ENCODE measurements at regions not wholly inside any gene's neighbourhood (a gene's known extent, or its start where the extent isn't known, plus 50 kb on each side); places are given as distances from the start of the nearest gene placed in this dataset.
A peak's percentile ranks its signal among the peaks of the same experiment; 100 is the strongest.

GRCh38 chr6:48031711-48032110 lies 79.3 kb downstream of the PTCHD4 start:
- Histone ChIP-seq H3K36me3 (no peaks in the 10 kb centered on the region), H3K27ac (no peak overlapping the region), H3K27me3 (ENCODE audit: insufficient read depth, low read depth, severe bottlenecking) (no peaks in the 10 kb centered on the region), H3K9me3 (ENCODE audit: severe bottlenecking) (no peaks in the 10 kb centered on the region), H3K4me3 (ENCODE audit: low read depth, low read length) (no peak overlapping the region)
- DNase-seq = no peak
- no peak for TF ChIP-seq CTCF (IDR thresholded peaks at IDR 0.05; ENCODE audit: low read depth, low read length)

DNA sequence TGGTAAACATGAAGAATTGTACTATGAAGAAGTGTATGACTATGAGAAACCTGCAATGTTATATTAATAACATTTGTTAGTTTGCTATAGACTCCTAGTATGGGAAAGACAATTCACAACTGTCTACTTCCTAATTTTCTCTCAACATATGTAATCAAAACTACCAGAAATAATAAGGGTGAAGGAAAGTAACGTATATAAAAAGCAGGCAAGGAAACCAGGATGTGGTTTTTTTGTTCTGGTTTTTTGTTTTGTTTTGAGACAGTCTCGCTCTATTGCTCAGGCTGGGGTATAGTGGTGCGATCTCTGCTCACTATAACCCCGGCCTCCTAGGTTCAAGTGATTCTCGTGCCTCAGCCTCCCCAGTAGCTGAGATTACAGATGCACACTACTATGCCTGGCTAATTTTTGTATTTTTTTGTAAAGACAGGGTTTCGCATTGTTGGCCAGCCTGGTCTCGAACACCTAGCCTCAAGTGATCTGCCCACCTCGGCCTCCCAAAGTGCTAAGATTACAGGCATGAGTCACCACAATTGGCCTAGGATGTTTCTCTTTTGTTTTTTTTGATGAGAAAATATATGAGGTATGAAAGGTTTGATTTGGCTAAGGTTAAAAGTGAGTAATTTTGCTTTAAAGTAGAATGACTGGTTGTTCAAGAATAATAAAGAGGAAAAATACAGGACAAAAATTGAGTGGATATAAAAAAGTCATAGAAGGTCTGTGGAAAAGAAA lies 83.1 kb downstream of the PTCHD4 start:
- H3K27ac ChIP-seq = no peak overlapping the region
- DNase-seq = no peak
- H3K4me3 ChIP-seq (ENCODE audit: low read depth, low read length) = no peak overlapping the region
- no peaks in the 10 kb centered on the region for H3K9me3 ChIP-seq (ENCODE audit: severe bottlenecking)
- TF ChIP-seq CTCF (IDR thresholded peaks at IDR 0.05; ENCODE audit: low read depth, low read length) = no peak
- H3K27me3 ChIP-seq (ENCODE audit: insufficient read depth, low read depth, severe bottlenecking) = no peaks in the 10 kb centered on the region
- no peaks in the 10 kb centered on the region for H3K36me3 ChIP-seq

- H3K27ac ChIP-seq = no peak overlapping the region
- DNase-seq = no peak
- H3K27me3 ChIP-seq (ENCODE audit: insufficient read depth, low read depth, severe bottlenecking) = no peaks in the 10 kb centered on the region
- no peak overlapping the region for H3K4me3 ChIP-seq (ENCODE audit: low read depth, low read length)
- TF ChIP-seq CTCF (IDR thresholded peaks at IDR 0.05; ENCODE audit: low read depth, low read length) = no peak
- H3K9me3 ChIP-seq (ENCODE audit: severe bottlenecking) = no peaks in the 10 kb centered on the region
- no peaks in the 10 kb centered on the region for H3K36me3 ChIP-seq
These were observed 86.0 kb downstream of the PTCHD4 start for GRCh38 chr6:48024956-48025355.

DNA sequence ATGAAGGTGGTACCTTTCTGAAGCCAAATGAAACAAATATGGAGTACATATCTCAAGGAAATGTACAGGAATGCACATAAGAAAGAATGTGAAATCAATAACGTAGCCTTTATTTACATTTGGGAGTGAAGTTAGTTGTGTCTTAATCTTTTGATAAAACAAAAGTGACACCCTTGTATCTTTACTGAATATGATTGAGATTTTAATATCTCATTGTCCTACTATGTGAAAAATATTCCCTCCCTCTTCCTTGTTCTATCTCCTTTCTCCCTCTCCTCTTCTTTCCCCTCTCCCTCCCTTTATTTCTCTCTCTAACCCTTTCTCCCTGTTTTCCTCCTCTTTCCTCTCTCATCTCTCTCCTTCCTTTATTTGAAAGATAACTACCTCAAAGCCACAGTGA lies 89.1 kb downstream of the PTCHD4 start:
- H3K27me3 ChIP-seq (ENCODE audit: insufficient read depth, low read depth, severe bottlenecking) = no peaks in the 10 kb centered on the region
- no peak for TF ChIP-seq CTCF (IDR thresholded peaks at IDR 0.05; ENCODE audit: low read depth, low read length)
- H3K4me3 ChIP-seq (ENCODE audit: low read depth, low read length) = no peak overlapping the region

DNA sequence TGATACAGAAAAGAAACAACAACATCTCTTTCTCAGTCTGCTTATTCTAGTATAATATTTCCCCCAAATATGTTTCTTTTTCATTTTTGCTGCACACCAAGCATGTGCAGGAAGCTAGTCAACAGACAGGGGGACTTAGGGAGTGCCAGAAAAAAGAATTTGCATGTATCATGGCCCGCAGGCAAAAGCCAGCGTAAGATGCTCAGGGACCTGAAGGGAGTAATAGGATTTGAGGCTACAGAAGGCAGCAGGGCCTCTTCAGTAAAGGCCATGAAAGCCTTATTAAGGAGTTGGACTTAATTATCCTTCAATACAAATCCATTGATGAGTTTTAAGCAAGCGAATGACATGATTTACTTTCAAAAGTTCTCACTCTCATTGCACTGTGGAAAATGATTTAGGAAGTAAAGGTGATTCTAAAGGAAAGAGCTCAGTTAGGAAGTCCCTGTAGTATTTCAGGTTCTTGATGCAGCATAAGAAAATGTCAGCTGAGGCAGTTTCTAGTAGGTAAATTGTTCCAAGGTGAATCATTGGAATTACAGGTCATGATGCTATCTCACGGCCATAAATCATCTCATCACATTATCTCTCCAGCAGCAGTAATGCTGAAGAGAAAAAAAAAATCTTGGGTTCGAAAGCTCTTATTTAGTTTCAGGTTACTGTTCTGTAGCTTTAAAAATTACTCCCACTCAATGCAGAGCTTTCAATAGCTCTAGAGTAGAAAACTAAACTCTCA lies 94.8 kb downstream of the PTCHD4 start:
- DNase-seq = peak; percentile 63
- no peak overlapping the region for H3K27ac ChIP-seq
- no peak for TF ChIP-seq CTCF (IDR thresholded peaks at IDR 0.05; ENCODE audit: low read depth, low read length)

More for the DNA sequence above, 89.1 kb downstream of the PTCHD4 start:
- Histone ChIP-seq H3K27ac (no peak overlapping the region), H3K36me3 (no peaks in the 10 kb centered on the region), H3K9me3 (ENCODE audit: severe bottlenecking) (no peaks in the 10 kb centered on the region)
- DNase-seq = no peak

More for the DNA sequence above, 94.8 kb downstream of the PTCHD4 start:
- Histone ChIP-seq H3K9me3 (ENCODE audit: severe bottlenecking) (no peaks in the 10 kb centered on the region), H3K36me3 (no peaks in the 10 kb centered on the region), H3K27me3 (ENCODE audit: insufficient read depth, low read depth, severe bottlenecking) (no peaks in the 10 kb centered on the region), H3K4me3 (ENCODE audit: low read depth, low read length) (no peak overlapping the region)
